HG03159 (cell line): ENCODE measurements at regions not wholly inside any gene's neighbourhood (a gene's known extent, or its start where the extent isn't known, plus 50 kb on each side); places are given as distances from the start of the nearest gene placed in this dataset.

Experiments used
- ATAC-seq: cut with Tn5 transposase; IDR thresholded peaks from one replicate; pipeline ENCODE4 v1.9.1; 2021; ENCODE audit warnings: mild to moderate bottlenecking, moderate library complexity; ENCODE audit not compliant: unreplicated experiment

DNA sequence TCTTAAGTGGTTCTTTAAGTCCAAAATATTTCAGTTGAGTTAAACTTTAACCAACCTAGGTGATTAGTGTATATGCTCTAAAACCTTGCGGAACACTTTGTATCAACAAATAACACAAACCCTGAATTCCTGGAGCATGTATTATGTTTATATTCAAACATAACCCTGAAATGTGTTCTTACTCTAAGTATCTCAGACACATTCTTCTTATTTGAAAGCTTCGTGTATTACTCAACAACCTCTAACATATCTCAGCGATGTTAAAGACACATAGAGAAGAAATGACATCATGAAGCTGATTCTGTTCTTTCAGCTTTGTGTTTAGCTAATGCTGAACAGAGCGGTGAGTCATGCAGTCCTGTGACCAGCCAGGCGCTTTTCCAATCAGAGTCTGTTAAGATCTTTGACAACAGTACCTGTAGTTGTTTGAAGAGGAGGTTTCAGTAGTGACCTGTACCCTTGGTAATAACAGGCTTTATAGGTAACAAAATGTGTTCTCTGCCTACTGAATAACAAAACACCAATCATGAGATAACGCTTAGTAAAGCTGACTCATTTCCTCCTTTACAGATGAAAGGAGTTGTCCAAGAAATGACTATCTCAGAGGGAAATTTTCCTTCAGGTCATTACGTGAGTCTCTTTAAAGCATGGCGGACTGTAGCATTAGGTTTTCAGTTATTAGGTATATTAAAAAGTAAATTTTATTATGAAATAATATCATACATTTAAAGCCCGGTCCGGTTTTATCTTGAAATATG, 67.3 kb upstream of the KLF6 start:
- ATAC-seq, result peak; percentile 92

DNA sequence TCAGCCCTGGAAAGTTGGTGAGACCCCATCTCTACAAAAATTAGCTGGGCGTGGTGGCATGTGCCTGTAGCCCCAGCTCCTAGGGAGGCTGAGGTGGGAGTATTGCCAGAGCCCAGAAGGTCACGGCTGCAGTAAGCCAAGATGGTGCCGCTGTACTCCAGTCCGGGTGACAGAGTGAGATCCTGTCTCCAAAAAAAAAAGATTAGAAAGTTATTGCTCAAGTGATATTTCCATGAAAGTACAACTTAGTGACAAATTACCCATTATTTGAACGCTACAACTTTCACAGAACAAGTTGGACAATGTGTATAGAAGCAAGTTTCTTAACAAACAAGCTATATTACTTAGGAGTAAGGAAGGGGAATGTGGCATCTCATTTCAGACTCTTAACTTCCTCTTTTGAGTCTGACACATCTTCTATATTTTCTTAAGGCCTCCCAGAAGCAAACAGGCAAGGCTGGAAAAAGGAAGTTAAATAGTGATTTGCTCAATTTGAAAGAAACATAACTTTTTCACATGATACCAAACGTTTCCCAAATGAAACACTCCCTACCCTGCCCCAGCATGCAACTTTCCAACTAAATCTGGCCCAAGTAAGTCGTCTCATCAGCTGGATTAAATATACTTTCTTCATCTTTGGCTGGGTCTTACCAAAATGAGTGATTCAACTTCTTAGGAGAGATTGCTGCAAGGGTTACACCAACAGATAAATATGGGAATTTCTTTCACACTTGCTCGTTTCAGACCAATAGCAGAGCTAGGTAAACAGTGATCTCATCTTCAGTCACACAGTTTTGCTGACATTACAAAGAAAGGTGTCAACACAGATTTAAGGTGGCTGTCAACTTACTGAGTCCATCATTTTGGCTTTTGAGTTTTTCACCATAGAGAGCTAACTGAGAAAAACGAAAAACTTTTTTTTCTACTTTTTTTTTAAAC, 66.3 kb upstream of the KLF6 start:
- ATAC-seq, result no peak

DNA sequence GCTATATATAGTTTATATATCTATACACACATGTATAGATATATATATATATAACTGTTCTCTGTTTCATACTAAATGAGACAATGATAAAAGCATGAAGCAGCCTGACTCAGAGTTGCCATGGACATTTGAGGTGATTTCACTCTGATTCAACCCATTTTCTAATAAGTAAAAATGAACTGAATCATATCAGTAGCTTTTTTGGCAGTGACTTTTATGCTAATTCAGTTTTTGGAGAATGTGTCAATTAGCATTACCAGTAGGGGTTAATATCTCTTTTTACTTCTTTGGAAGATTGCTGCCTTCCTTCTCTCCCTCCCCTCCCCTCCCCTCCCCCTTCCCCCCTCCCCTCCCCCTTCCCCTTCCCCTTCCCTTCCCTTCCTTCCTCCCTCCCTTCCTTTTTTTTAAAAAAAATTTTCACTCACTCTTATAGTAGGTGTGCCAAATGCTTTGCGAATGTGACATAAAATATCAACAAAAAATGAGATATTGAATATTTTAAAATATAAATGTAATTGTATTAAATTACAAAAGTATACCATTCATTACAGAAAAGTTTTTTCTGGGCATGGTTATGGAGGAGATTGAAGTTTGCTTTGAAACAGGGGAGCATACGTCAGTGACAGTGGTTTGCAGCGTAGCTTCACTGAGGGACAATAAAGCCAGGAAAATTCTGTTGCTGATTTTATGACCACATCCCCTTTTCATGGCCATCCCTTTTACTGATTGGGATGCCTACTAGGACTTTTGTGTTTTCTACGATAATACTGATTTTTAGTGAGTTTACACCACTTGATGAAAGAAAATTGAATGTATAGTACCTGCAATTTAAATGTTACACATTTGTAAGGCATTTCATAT, 64.0 kb upstream of the KLF6 start:
- ATAC-seq, result no peak

DNA sequence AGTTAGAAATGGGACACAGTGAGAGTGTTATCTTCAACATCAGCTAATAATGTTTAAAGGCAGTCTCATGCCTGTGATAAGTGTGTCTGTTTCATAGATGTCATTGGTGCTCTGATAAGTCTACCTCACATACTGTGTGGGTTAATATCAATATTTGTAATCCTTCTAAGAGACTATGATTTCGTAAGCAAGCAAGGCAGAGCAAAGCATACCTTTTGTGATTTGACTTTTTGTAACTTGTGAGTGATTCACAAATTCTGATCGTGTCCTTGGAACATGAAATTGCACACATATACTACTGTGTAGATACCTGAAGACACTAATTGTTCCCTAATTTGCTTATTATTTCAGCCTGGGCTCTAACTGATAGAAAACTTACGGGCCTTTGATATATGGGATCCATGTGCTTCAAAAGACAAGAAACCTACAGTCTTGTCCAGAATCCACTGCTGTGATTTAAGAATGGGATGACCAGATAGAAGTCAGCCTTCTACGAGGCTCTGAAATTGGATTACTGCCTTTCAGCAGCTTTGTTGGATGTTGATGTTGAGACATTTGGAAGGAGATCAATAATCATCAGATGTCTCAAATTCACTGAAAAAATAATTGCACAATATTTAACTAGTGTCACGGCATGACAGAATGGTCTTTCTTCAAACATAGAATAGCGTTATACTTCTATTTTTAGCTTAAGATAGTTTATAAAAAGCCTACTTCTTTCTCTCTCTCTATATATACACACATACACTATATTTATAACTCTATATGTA, 63.2 kb upstream of the KLF6 start:
- ATAC-seq, result no peak

DNA sequence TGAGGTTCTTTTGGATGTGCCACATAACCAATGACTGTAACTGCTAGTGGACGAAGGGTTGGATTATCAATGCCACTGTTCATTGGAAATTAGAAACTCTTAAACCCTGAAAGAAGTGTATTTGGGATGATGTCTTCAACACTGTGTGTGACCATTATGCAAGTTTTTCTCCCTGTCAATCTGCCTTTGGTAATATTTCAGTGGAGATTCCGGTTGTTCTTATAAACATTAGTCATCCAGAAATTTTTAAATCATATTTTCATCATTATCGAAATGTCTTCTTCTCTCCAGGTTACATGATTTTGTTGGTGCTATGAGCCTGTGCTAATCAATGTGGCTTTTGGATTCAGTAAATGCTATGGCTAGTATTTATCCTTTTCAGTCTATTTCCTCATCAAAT, 61.7 kb upstream of the KLF6 start:
- ATAC-seq, result no peak

DNA sequence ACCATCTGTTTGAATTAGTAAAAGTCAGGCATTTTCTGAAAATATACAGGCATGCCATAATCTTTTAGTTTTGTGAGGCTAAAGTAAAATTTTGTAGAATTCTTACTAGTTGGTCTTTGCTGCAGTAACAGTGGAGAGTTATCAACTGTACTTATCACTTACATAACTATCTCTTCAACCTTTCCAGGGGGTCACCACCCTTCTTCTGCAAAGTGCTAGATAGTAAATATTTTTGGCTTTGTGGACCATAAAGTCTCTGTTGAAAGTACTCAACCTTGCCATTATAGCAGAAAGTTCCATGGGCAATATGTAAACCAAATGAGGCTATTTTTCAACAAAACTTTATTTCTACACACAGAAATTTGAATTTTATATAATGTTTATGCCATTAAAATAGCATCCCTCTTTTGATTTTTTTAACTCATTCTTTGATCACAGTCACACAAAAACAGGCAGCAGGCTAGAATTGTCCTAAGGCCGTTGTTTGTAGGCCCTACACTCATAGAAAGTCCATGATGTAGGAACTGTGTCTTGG, 59.5 kb upstream of the KLF6 start:
- ATAC-seq, result no peak

DNA sequence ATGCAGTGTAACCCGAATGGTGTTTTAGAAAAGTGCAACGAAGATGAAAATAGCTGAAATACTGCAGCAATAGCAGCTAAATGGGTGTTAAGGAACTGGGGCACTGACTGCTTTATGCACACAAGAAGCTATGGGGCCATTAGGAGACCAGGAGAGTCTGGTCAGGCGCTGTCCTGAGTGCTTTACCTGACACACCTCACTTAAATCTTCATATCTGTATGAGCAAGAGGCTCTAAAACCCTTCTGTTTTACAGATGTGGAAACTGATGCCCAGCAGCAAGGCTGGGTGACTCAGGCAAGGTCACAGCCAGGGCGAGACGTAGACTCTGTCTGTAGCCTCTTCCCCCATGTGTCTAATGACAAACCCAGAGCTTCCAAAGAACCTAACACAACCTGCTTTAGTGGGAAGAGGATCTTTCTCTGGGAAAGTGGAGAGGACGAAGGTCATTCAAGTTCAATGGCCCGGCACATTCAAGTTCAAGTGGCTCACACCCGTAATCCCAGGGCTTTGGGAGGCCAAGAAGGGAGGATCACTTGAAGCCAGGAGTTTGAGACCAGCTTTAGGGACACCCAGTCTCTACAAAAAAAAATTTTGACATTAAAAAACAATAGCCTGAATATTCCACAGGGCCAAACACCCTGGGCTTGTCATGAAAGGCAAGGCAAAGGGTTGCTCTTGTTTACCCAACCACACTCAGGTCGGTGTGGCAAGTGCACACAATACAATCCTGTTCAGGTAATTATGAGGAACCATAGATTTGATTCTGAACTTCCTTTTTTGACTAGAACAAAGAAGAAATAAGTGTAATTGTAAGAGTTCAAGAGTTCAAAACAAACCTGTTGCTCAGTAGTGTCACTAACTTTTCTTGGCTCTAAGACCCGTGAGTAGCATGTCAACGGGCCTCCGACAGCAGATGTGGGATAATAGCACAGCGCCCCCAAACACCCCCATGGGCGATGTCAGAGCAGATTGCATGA, 53.7 kb upstream of the KLF6 start:
- no peak for ATAC-seq

DNA sequence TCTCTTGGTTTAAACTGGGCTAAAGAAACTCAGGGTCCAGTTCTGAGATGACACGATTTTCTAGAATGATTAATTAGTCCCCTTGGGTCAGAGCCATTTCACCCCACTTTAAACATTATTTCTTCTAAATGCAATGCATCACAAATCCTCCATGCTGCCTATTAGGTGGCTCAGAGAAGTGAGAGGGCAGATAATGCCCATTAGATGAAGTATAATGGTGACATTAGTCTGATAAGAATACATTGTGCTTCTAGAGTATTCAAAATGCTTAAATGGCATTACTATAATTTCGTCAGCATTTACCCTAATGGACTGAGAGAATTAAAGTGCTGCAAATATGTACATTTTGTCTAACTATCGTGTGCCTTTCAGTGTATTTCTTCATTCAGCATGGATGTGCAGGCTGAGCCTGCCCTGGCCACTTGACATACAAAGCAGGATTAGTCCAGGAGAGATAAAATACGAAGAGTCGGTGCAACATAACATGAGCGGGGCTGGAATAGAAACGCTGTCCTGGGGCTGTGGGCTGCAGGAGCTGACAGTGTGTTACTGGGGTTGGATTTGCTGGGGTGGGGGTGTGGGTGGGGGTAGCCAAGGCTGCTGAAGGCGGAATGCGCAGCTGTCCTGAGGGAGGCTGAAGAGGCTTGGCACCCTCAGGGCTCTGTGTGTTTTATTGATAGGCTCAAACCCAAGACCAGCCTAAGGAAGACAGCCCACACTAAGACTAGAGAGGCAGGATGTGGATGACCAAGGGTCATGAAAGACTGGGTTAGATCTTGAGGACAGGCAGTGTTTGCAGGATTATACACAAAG, 52.8 kb upstream of the KLF6 start:
- ATAC-seq, result no peak

DNA sequence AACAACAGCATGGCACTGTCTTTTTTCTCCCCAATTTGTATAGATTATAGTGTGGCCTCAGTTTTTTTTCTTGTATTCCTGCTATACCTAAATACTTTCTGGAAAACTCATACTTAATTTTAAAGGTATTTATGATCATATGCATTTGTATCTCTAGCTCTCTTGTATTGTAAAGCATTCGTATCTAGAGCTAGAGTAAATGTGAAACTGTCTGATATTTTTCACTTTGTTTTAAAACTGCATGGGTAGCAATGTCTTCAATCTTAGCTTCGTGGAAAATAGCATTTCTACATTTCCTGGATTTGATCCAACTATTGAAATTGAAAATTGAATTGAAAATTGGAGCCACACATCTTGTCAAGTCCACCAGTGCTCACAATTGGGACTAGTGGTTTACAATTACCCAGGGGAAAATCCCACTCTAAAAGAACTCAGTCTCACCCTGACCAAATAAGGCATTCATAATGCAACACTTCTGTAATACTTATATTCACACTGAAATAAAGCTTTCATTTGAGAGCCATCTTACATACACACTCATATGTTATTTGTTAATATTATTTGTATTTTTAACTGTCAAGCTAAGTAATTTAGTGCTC, 51.3 kb upstream of the KLF6 start:
- peak; percentile 45 for ATAC-seq

DNA sequence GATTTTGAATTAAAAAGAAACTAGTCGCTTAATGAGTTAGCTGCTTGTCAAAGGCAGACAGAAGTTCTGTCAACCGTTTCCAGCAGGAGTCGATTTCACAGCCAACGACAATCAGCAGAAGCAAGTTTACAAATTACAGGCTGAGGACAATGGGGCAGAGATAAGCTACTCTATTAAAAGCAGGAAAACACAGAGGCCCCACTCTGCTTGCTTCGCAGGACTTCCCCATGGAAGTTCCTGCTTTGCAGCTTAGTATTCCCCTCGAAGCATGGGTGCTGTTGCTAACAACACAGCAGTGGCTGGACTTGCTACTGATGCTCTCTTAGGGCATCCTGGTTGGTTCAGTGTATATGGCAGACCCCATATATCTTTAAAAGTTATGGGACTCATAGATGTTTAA, 50.8 kb upstream of the KLF6 start:
- ATAC-seq, result peak; percentile 40

DNA sequence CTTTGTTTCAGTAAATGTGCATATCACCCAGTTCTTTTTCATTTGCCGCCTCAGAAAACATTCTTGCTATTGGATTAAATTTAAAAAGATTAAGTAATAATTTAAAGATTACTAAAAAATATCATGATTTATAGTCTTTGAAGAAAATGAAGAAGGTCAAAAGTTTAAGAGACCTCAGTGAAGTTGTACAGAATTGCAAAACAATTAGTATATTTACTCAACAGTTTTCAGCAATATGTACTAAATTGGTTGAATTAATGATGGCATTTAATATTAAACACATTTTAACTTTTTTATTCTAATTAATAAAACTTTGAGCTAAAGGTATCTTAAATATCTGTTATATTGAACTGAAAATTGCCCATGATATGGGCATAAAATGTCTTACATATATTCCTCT, 49.9 kb upstream of the KLF6 start:
- ATAC-seq, result no peak
